Stomach (tissue), 4 donors: ENCODE measurements at regions not wholly inside any gene's neighbourhood (a gene's known extent, or its start where the extent isn't known, plus 50 kb on each side); places are given as distances from the start of the nearest gene placed in this dataset.

Source experiments
- POLR2A ChIP-seq, 4 donors: fragments of 450-650 bp; IDR thresholded peaks; one replicate each; pipeline ENCODE4 v1.6.1; 2016; ENCODE audit warnings: antibody characterized with exemption in 4 of 4, control low read depth in 2 of 4, mild to moderate bottlenecking in 1 of 4, moderate library complexity in 1 of 4
- TF ChIP-seq, protein P1 (sequence below), 7 experiments: fragments of 450-650 bp in 4 of 7; fragments of 200-600 bp in 3 of 7; sonication (generic) in 3 of 7; IDR thresholded peaks; one replicate each; pipeline ENCODE4 v1.5.1; 2016 to 2019; ENCODE audit warnings: antibody characterized with exemption in 7 of 7, control low read depth in 2 of 7, mild to moderate bottlenecking in 1 of 7

- TF ChIP-seq, protein P1, sequence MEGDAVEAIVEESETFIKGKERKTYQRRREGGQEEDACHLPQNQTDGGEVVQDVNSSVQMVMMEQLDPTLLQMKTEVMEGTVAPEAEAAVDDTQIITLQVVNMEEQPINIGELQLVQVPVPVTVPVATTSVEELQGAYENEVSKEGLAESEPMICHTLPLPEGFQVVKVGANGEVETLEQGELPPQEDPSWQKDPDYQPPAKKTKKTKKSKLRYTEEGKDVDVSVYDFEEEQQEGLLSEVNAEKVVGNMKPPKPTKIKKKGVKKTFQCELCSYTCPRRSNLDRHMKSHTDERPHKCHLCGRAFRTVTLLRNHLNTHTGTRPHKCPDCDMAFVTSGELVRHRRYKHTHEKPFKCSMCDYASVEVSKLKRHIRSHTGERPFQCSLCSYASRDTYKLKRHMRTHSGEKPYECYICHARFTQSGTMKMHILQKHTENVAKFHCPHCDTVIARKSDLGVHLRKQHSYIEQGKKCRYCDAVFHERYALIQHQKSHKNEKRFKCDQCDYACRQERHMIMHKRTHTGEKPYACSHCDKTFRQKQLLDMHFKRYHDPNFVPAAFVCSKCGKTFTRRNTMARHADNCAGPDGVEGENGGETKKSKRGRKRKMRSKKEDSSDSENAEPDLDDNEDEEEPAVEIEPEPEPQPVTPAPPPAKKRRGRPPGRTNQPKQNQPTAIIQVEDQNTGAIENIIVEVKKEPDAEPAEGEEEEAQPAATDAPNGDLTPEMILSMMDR (IDR thresholded peaks at IDR 0.05), result no peak
- no peak for TF ChIP-seq POLR2A (IDR thresholded peaks at IDR 0.05)
Measured at GRCh38 chr4:178414881-178415446, 972.7 kb upstream of the AGA start.
